Gastroesophageal sphincter (tissue), 4 donors: ENCODE measurements at regions not wholly inside any gene's neighbourhood (a gene's known extent, or its start where the extent isn't known, plus 50 kb on each side); places are given as distances from the start of the nearest gene placed in this dataset.

ENCODE experiments used
- ATAC-seq: fragments of 150-250 bp; one replicate; pipeline ENCODE4 v1.9.1; 2016; ENCODE audit warnings: mild to moderate bottlenecking, moderate library complexity
- H3K27ac ChIP-seq, 4 donors: fragments of 200-600 bp; sonication (generic) in 3 of 4; 1 replicate in 3 of 4; 2 replicates in 1 of 4; pipeline ENCODE4 v1.5.1; 2016 to 2019
- H3K27me3 ChIP-seq: fragments of 200-600 bp; sonication (generic); one replicate; pipeline ENCODE4 v1.5.1; 2019
- H3K36me3 ChIP-seq, 2 donors: fragments of 200-600 bp; sonication (generic); one replicate each; pipeline ENCODE4 v1.5.1; 2019; ENCODE audit warnings: control low read depth in 1 of 2
- H3K4me1 ChIP-seq, 3 donors: fragments of 200-600 bp; sonication (generic); 1 replicate in 2 of 3; 2 replicates in 1 of 3; pipeline ENCODE4 v1.5.1; 2016 to 2019; ENCODE audit warnings: control low read depth in 2 of 3
- H3K4me3 ChIP-seq, 2 donors: fragments of 200-600 bp; sonication (generic); one replicate each; pipeline ENCODE4 v1.5.1; 2019; ENCODE audit warnings: mild to moderate bottlenecking in 1 of 2, moderate library complexity in 1 of 2
- H3K9me3 ChIP-seq, 3 donors: fragments of 200-600 bp; sonication (generic); one replicate each; pipeline ENCODE4 v1.5.1; 2017 to 2019; ENCODE audit warnings: control low read depth in 2 of 3
- CTCF ChIP-seq, 4 experiments: fragments of 200-600 bp in 2 of 4; fragments of 450-650 bp in 2 of 4; sonication (generic) in 1 of 4; IDR thresholded peaks; one replicate each; pipeline ENCODE4 v1.5.1; 2017 to 2019; ENCODE audit warnings: antibody characterized with exemption in 4 of 4, mild to moderate bottlenecking in 2 of 4, moderate library complexity in 2 of 4
- EP300 ChIP-seq: sonication (generic); formaldehyde crosslinking; IDR thresholded peaks from one replicate; pipeline ENCODE4 v1.6.1; 2017; ENCODE audit warnings: antibody characterized with exemption, mild to moderate bottlenecking
- POLR2A ChIP-seq, 2 donors: fragments of 450-650 bp; IDR thresholded peaks; one replicate each; pipeline ENCODE4 v1.6.1; 2017; ENCODE audit warnings: antibody characterized with exemption in 2 of 2, mild to moderate bottlenecking in 2 of 2, moderate library complexity in 1 of 2
- POLR2AphosphoS5 ChIP-seq: sonication (generic); formaldehyde crosslinking; IDR thresholded peaks from one replicate; pipeline ENCODE4 v1.6.1; 2017; ENCODE audit warnings: antibody characterized with exemption
- WGBS, 2 donors: methylation state at CpG; one replicate each; pipeline ENCODE4 v1.1.5; 2018; ENCODE audit warnings: low coverage in 1 of 2; 5-methylcytosine and 5-hydroxymethylcytosine counted together

GRCh38 chr13:55992145-55992544 is 1148.6 kb upstream of the PRR20A start:
- no peaks in the 10 kb centered on the region for H3K27me3 ChIP-seq
- H3K4me3 ChIP-seq: no peak overlapping the region
- TF ChIP-seq EP300 (no peak), POLR2AphosphoS5 (no peak), POLR2A (IDR thresholded peaks at IDR 0.05) (no peak), CTCF (IDR thresholded peaks at IDR 0.05) (no peak)
- H3K27ac ChIP-seq: no peak overlapping the region
- H3K9me3 ChIP-seq: peaks cover 0 to 4% (median 0%) of the 10 kb centered on the region in 3 donors
- ATAC-seq: no peak
- H3K36me3 ChIP-seq: no peaks in the 10 kb centered on the region
- no peaks in the 10 kb centered on the region for H3K4me1 ChIP-seq
- WGBS, 2 donors: 15 to 17% methylated on average over 1 of the region's 1 CpG

- 61 to 83% methylated on average over 2 of the region's 2 CpGs for WGBS, 2 donors
- TF ChIP-seq POLR2A (IDR thresholded peaks at IDR 0.05) (no peak), EP300 (no peak), CTCF (IDR thresholded peaks at IDR 0.05) (no peak), POLR2AphosphoS5 (no peak)
- no peaks in the 10 kb centered on the region for H3K27me3 ChIP-seq
- H3K27ac ChIP-seq: no peak overlapping the region
- H3K4me3 ChIP-seq: no peak overlapping the region
- no peaks in the 10 kb centered on the region for H3K4me1 ChIP-seq
- ATAC-seq: no peak
- no peaks in the 10 kb centered on the region for H3K9me3 ChIP-seq
- no peaks in the 10 kb centered on the region for H3K36me3 ChIP-seq
These were observed 1141.0 kb upstream of the PRR20A start for GRCh38 chr13:55999709-56000108.

- Histone ChIP-seq H3K27me3 (no peaks in the 10 kb centered on the region), H3K36me3 (no peaks in the 10 kb centered on the region), H3K4me3 (no peak overlapping the region), H3K27ac (no peak overlapping the region), H3K9me3 (no peaks in the 10 kb centered on the region), H3K4me1 (no peaks in the 10 kb centered on the region)
- no peak for ATAC-seq
- TF ChIP-seq CTCF (IDR thresholded peaks at IDR 0.05): no peak
- no peak for TF ChIP-seq POLR2A (IDR thresholded peaks at IDR 0.05)
- no peak for TF ChIP-seq EP300
- TF ChIP-seq POLR2AphosphoS5: no peak
- 100% methylated on average over 2 of the region's 2 CpGs for WGBS, 2 donors
These were observed 1131.3 kb upstream of the PRR20A start for GRCh38 chr13:56009418-56009817.

GRCh38 chr13:56012644-56013043 is 1128.1 kb upstream of the PRR20A start:
- no peak for ATAC-seq
- H3K9me3 ChIP-seq: no peaks in the 10 kb centered on the region
- H3K4me1 ChIP-seq: no peaks in the 10 kb centered on the region
- no peaks in the 10 kb centered on the region for H3K27me3 ChIP-seq
- no peak overlapping the region for H3K27ac ChIP-seq
- H3K36me3 ChIP-seq: no peaks in the 10 kb centered on the region
- H3K4me3 ChIP-seq: no peak overlapping the region
- WGBS, 2 donors: 20 to 44% methylated on average over 2 of the region's 2 CpGs
- no peak for TF ChIP-seq POLR2AphosphoS5
- TF ChIP-seq POLR2A (IDR thresholded peaks at IDR 0.05): no peak
- TF ChIP-seq CTCF (IDR thresholded peaks at IDR 0.05): no peak
- no peak for TF ChIP-seq EP300

- Histone ChIP-seq H3K9me3 (no peaks in the 10 kb centered on the region), H3K27me3 (no peaks in the 10 kb centered on the region), H3K4me3 (no peak overlapping the region), H3K27ac (no peak overlapping the region), H3K36me3 (no peaks in the 10 kb centered on the region), H3K4me1 (no peaks in the 10 kb centered on the region)
- 50% methylated on average over 2 of the region's 2 CpGs for WGBS, 2 donors
- TF ChIP-seq EP300: no peak
- TF ChIP-seq CTCF (IDR thresholded peaks at IDR 0.05): no peak
- no peak for TF ChIP-seq POLR2AphosphoS5
- no peak for TF ChIP-seq POLR2A (IDR thresholded peaks at IDR 0.05)
- ATAC-seq: no peak
These were observed 1124.8 kb upstream of the PRR20A start for GRCh38 chr13:56015919-56016318.
